ENCODE measurements at regions not wholly inside any gene's neighbourhood (a gene's known extent, or its start where the extent isn't known, plus 50 kb on each side); places are given as distances from the start of the nearest gene placed in this dataset.

DNA sequence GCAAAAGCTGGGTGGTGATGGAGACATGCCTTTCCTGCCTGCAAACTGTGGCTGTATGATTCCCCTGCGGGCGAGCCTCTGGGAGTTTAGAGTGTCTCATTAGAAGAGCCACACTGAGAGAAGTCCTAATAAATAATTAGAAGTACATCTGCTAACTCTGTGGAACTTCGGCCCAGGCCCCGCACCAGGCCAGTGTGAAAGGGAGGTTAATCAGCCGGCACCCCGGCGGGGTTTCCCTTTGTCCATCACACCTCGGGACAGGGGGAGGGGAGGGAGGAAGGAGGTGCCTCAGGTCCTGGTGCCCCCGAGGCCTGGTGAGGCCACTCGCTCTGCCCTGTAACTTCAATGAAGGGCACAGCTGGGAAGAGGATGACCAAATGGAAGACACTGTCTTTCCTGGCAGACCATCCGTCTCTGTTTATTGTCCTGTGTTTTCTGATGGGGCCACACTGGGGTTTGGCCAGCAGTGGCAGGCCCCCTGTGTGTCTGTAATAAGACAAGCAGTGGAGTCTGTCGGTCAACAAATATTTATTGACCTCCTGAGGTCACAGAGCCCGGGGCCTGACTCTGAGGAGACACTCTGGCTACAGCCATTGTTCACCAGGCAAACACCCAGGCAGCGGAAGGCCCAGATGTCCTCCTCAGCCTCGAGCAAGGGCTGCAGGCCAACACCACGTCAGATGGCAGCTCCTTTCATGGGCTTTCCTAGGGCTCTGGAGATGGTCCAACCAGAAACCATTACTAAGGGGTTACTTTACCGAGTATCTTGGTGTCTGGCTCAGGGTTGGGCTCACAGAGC lies 267.5 kb upstream of the RAB4A start (continued):
- TF ChIP-seq, protein P1, sequence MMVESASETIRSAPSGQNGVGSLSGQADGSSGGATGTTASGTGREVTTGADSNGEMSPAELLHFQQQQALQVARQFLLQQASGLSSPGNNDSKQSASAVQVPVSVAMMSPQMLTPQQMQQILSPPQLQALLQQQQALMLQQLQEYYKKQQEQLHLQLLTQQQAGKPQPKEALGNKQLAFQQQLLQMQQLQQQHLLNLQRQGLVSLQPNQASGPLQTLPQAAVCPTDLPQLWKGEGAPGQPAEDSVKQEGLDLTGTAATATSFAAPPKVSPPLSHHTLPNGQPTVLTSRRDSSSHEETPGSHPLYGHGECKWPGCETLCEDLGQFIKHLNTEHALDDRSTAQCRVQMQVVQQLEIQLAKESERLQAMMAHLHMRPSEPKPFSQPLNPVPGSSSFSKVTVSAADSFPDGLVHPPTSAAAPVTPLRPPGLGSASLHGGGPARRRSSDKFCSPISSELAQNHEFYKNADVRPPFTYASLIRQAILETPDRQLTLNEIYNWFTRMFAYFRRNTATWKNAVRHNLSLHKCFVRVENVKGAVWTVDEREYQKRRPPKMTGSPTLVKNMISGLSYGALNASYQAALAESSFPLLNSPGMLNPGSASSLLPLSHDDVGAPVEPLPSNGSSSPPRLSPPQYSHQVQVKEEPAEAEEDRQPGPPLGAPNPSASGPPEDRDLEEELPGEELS (CRISPR knock-in tag; IDR thresholded peaks at IDR 0.05), result peak; percentile 98
- TF ChIP-seq ZNF292 (CRISPR knock-in tag; IDR thresholded peaks at IDR 0.05; ENCODE audit: borderline replicate concordance, low read depth) (peak; percentile 76; the same call in 1 of the 2 replicates), NFIC (IDR thresholded peaks at IDR 0.05; ENCODE audit: low read length) (0 out of 2 replicates have a peak, but pooled peaks have one; percentile 58), FOXA1 (IDR thresholded peaks at IDR 0.05) (no peak), FOXA1 (CRISPR knock-in tag; IDR thresholded peaks at IDR 0.05) (peak; percentile 82), KLF12 (CRISPR knock-in tag; IDR thresholded peaks at IDR 0.05; ENCODE audit: borderline replicate concordance) (no peak), CBX1 (IDR thresholded peaks at IDR 0.05; ENCODE audit: low read depth) (no peak), ZNF234 (CRISPR knock-in tag; conservative IDR thresholded peaks at IDR 0.05) (no peak), ZNF30 (CRISPR knock-in tag; IDR thresholded peaks at IDR 0.05) (no peak), PRMT3 (CRISPR knock-in tag; IDR thresholded peaks at IDR 0.05; ENCODE audit: borderline replicate concordance, low read depth) (no peak), ZNF577 (CRISPR knock-in tag; IDR thresholded peaks at IDR 0.05; ENCODE audit: borderline replicate concordance, low read depth) (no peak), KDM5A (IDR thresholded peaks at IDR 0.05; ENCODE audit: borderline replicate concordance, low read length) (no peak), MAFF (IDR thresholded peaks at IDR 0.05; ENCODE audit: low read depth, low read length) (no peak), ZNF124 (CRISPR knock-in tag; IDR thresholded peaks at IDR 0.05) (no peak), ZNF33A (CRISPR knock-in tag; IDR thresholded peaks at IDR 0.05; ENCODE audit: borderline replicate concordance) (no peak), ZNF207 (IDR thresholded peaks at IDR 0.05; ENCODE audit: borderline replicate concordance) (no peak), MTA3 (CRISPR knock-in tag; IDR thresholded peaks at IDR 0.05) (no peak), IRX3 (CRISPR knock-in tag; IDR thresholded peaks at IDR 0.05; ENCODE audit: borderline replicate concordance, low read depth) (no peak)
- TF ChIP-seq, protein P2, sequence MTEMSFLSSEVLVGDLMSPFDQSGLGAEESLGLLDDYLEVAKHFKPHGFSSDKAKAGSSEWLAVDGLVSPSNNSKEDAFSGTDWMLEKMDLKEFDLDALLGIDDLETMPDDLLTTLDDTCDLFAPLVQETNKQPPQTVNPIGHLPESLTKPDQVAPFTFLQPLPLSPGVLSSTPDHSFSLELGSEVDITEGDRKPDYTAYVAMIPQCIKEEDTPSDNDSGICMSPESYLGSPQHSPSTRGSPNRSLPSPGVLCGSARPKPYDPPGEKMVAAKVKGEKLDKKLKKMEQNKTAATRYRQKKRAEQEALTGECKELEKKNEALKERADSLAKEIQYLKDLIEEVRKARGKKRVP (CRISPR knock-in tag; IDR thresholded peaks at IDR 0.05), result peak in 1 of 2 experiments; percentile 42; a peak in 1 of 4 replicates
- TF ChIP-seq, protein P3, sequence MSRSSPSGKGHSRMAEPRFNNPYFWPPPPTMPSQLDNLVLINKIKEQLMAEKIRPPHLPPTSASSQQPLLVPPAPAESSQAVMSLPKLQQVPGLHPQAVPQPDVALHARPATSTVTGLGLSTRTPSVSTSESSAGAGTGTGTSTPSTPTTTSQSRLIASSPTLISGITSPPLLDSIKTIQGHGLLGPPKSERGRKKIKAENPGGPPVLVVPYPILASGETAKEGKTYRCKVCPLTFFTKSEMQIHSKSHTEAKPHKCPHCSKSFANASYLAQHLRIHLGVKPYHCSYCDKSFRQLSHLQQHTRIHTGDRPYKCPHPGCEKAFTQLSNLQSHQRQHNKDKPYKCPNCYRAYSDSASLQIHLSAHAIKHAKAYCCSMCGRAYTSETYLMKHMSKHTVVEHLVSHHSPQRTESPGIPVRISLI (CRISPR knock-in tag; IDR thresholded peaks at IDR 0.05; ENCODE audit: borderline replicate concordance), result no peak
- TF ChIP-seq, protein P4, sequence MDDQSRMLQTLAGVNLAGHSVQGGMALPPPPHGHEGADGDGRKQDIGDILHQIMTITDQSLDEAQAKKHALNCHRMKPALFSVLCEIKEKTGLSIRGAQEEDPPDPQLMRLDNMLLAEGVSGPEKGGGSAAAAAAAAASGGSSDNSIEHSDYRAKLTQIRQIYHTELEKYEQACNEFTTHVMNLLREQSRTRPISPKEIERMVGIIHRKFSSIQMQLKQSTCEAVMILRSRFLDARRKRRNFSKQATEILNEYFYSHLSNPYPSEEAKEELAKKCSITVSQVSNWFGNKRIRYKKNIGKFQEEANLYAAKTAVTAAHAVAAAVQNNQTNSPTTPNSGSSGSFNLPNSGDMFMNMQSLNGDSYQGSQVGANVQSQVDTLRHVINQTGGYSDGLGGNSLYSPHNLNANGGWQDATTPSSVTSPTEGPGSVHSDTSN (CRISPR knock-in tag; IDR thresholded peaks at IDR 0.05; ENCODE audit: borderline replicate concordance), result no peak

All from HepG2 (cell line).